Upper lobe of right lung (tissue), 1 donor: ENCODE measurements at regions not wholly inside any gene's neighbourhood (a gene's known extent, or its start where the extent isn't known, plus 50 kb on each side); places are given as distances from the start of the nearest gene placed in this dataset.
A peak's percentile ranks its signal among the peaks of the same experiment; 100 is the strongest.
"Not testable (repeated sequence)": the region's sequence is repeated elsewhere in the genome, so short reads cannot be mapped to it uniquely, and the experiment has no call there.

Experiments used
- ATAC-seq: fragments of 200-7000 bp; cut with Tn5 transposase; one replicate; pipeline ENCODE4 v1.9.1; 2020; ENCODE audit warnings: mild to moderate bottlenecking, moderate library complexity
- DNase-seq: peaks from one replicate; pipeline ENCODE4 v3.0.0-alpha.2; 2020
- H3K27ac ChIP-seq: fragments of 200-600 bp; one replicate; pipeline ENCODE4 v1.8.0; 2022
- H3K27me3 ChIP-seq: fragments of 200-600 bp; one replicate; pipeline ENCODE4 v1.8.0; 2022; ENCODE audit warnings: mild to moderate bottlenecking
- H3K36me3 ChIP-seq: fragments of 200-600 bp; one replicate; pipeline ENCODE4 v1.8.0; 2022
- H3K4me1 ChIP-seq: fragments of 200-600 bp; one replicate; pipeline ENCODE4 v1.8.0; 2022
- H3K4me3 ChIP-seq: fragments of 200-600 bp; one replicate; pipeline ENCODE4 v1.8.0; 2022; ENCODE audit warnings: mild to moderate bottlenecking
- H3K9me3 ChIP-seq: fragments of 200-600 bp; one replicate; pipeline ENCODE4 v1.8.0; 2022
- CTCF ChIP-seq: fragments of 200-600 bp; IDR thresholded peaks from one replicate; pipeline ENCODE4 v1.8.0; 2022; ENCODE audit warnings: antibody characterized with exemption
- intact Hi-C: fragments of 100-400 bp; cut with DNase I; formaldehyde crosslinking; loops from one replicate; pipeline ENCODE4 v1.11.0; 2022
- donor health status: DM: no; HTN: yes; CAD: no; lungs with severe emphysema.

GRCh38 chr22:11038786-11039185 lies 4489.2 kb upstream of the OR11H1 start:
- DNase-seq, intact Hi-C loops, H3K4me3 ChIP-seq, H3K4me1 ChIP-seq, ATAC-seq, H3K36me3 ChIP-seq, H3K27ac ChIP-seq, H3K27me3 ChIP-seq: not testable (repeated sequence)
- H3K9me3 ChIP-seq, result peaks cover 13% of the 10 kb centered on the region

GRCh38 chr22:11041416-11041815 lies 4486.6 kb upstream of the OR11H1 start:
- DNase-seq, H3K27me3 ChIP-seq, ATAC-seq, H3K4me1 ChIP-seq, H3K27ac ChIP-seq, H3K4me3 ChIP-seq, intact Hi-C loops, H3K36me3 ChIP-seq: not testable (repeated sequence)
- peaks cover 13% of the 10 kb centered on the region for H3K9me3 ChIP-seq

GRCh38 chr22:11042116-11042515 lies 4485.9 kb upstream of the OR11H1 start:
- no peak for DNase-seq
- Histone ChIP-seq H3K9me3 (peaks cover 13% of the 10 kb centered on the region), H3K36me3 (no peaks in the 10 kb centered on the region), H3K4me1 (no peaks in the 10 kb centered on the region), H3K27ac (no peak overlapping the region), H3K27me3 (no peaks in the 10 kb centered on the region), H3K4me3 (no peak overlapping the region)
- TF ChIP-seq CTCF, result no peak
- no peak for ATAC-seq
- intact Hi-C loops, result no loop called here

- H3K4me3 ChIP-seq, H3K36me3 ChIP-seq, H3K4me1 ChIP-seq, DNase-seq, intact Hi-C loops, H3K27me3 ChIP-seq, H3K27ac ChIP-seq: not testable (repeated sequence)
- ATAC-seq, result peak; percentile 14
- peaks cover 12% of the 10 kb centered on the region for H3K9me3 ChIP-seq
These were observed 4484.7 kb upstream of the OR11H1 start for GRCh38 chr22:11043289-11043688.

- H3K27ac ChIP-seq, H3K36me3 ChIP-seq, ATAC-seq, H3K4me3 ChIP-seq, intact Hi-C loops, H3K9me3 ChIP-seq, H3K4me1 ChIP-seq, DNase-seq, H3K27me3 ChIP-seq: not testable (repeated sequence)
These were observed 4479.1 kb upstream of the OR11H1 start for GRCh38 chr22:11048884-11049283.

GRCh38 chr22:11050226-11050625 lies 4477.8 kb upstream of the OR11H1 start:
- ATAC-seq, result peak; percentile 1
- intact Hi-C loops, H3K27ac ChIP-seq, H3K27me3 ChIP-seq, DNase-seq, H3K9me3 ChIP-seq, H3K4me1 ChIP-seq, H3K4me3 ChIP-seq, H3K36me3 ChIP-seq: not testable (repeated sequence)

- not testable (repeated sequence) for H3K9me3 ChIP-seq, DNase-seq
These were observed 4476.4 kb upstream of the OR11H1 start for GRCh38 chr22:11051401-11052112.

GRCh38 chr22:11053403-11054344 lies 4474.3 kb upstream of the OR11H1 start:
- H3K4me3 ChIP-seq, intact Hi-C loops, H3K27me3 ChIP-seq, H3K4me1 ChIP-seq, H3K27ac ChIP-seq, H3K9me3 ChIP-seq, H3K36me3 ChIP-seq: not testable (repeated sequence)
- DNase-seq (peak; percentile 68), ATAC-seq (peak; percentile 5)

More at GRCh38 chr22:11051401-11052112, 4476.4 kb upstream of the OR11H1 start:
- H3K4me1 ChIP-seq, H3K27me3 ChIP-seq, intact Hi-C loops, H3K27ac ChIP-seq, H3K4me3 ChIP-seq, H3K36me3 ChIP-seq: not testable (repeated sequence)
- peak; percentile 4 for ATAC-seq

GRCh38 chr22:11054681-11055080 lies 4473.3 kb upstream of the OR11H1 start:
- H3K27me3 ChIP-seq, H3K27ac ChIP-seq, H3K9me3 ChIP-seq, H3K36me3 ChIP-seq, H3K4me1 ChIP-seq, H3K4me3 ChIP-seq, intact Hi-C loops: not testable (repeated sequence)
- peak; percentile 21 for ATAC-seq
- DNase-seq, result peak; percentile 73

- H3K4me1 ChIP-seq, H3K36me3 ChIP-seq, intact Hi-C loops, H3K27ac ChIP-seq, H3K4me3 ChIP-seq, H3K27me3 ChIP-seq: not testable (repeated sequence)
- peaks cover 13% of the 10 kb centered on the region for H3K9me3 ChIP-seq
- DNase-seq (peak; percentile 71), ATAC-seq (peak; percentile 4)
These were observed 4472.8 kb upstream of the OR11H1 start for GRCh38 chr22:11055176-11055575.

GRCh38 chr22:11057955-11058547 lies 4469.9 kb upstream of the OR11H1 start:
- ATAC-seq, H3K27ac ChIP-seq, DNase-seq, H3K4me1 ChIP-seq, H3K27me3 ChIP-seq, intact Hi-C loops, H3K36me3 ChIP-seq, H3K4me3 ChIP-seq: not testable (repeated sequence)
- peaks cover 13% of the 10 kb centered on the region for H3K9me3 ChIP-seq

GRCh38 chr22:11059129-11059528 lies 4468.9 kb upstream of the OR11H1 start:
- H3K27me3 ChIP-seq, H3K36me3 ChIP-seq, intact Hi-C loops, ATAC-seq, H3K27ac ChIP-seq, DNase-seq, H3K4me1 ChIP-seq, H3K4me3 ChIP-seq: not testable (repeated sequence)
- peaks cover 13% of the 10 kb centered on the region for H3K9me3 ChIP-seq

GRCh38 chr22:11060797-11061196 lies 4467.2 kb upstream of the OR11H1 start:
- not testable (repeated sequence) for ATAC-seq

More at GRCh38 chr22:11060797-11061196, 4467.2 kb upstream of the OR11H1 start:
- peaks cover 13% of the 10 kb centered on the region for H3K9me3 ChIP-seq
- H3K36me3 ChIP-seq, H3K4me1 ChIP-seq, DNase-seq, H3K4me3 ChIP-seq, intact Hi-C loops, H3K27ac ChIP-seq, H3K27me3 ChIP-seq: not testable (repeated sequence)
